H9 (cell line): ENCODE measurements at regions not wholly inside any gene's neighbourhood (a gene's known extent, or its start where the extent isn't known, plus 50 kb on each side); places are given as distances from the start of the nearest gene placed in this dataset.

Experiments
- DNase-seq: peaks from one replicate; pipeline ENCODE4 v3.0.0-alpha.2; 2017
- H2AFZ ChIP-seq: one replicate; pipeline ENCODE4 v1.6.1; 2013; ENCODE audit warnings: mild to moderate bottlenecking, low read length, control low read depth, moderate library complexity
- H2AK5ac ChIP-seq: 2 replicates; pipeline ENCODE4 v1.6.1; 2013; ENCODE audit warnings: low read length, control low read depth, mixed read lengths; ENCODE audit not compliant: insufficient read length
- H2BK120ac ChIP-seq: one replicate; pipeline ENCODE4 v1.6.1; 2013; ENCODE audit warnings: low read depth, mild to moderate bottlenecking, low read length, control low read depth, inconsistent platforms; ENCODE audit not compliant: poor library complexity, severe bottlenecking
- H2BK12ac ChIP-seq: 2 replicates; pipeline ENCODE4 v1.6.1; 2013; ENCODE audit warnings: low read length, control low read depth, mixed read lengths, low read depth; ENCODE audit not compliant: insufficient read length
- H2BK15ac ChIP-seq: 2 replicates; pipeline ENCODE4 v1.6.1; 2013; ENCODE audit warnings: low read depth, low read length, control low read depth
- H2BK20ac ChIP-seq: one replicate; pipeline ENCODE4 v1.6.1; 2013; ENCODE audit warnings: low read depth, mild to moderate bottlenecking, low read length, control low read depth, inconsistent platforms; ENCODE audit not compliant: poor library complexity, severe bottlenecking
- H2BK5ac ChIP-seq: 2 replicates; pipeline ENCODE4 v1.6.1; 2013; ENCODE audit warnings: low read length, control low read depth, mixed read lengths; ENCODE audit not compliant: insufficient read length
- H3K14ac ChIP-seq: 2 replicates; pipeline ENCODE4 v1.6.1; 2013; ENCODE audit warnings: low read length, control low read depth; ENCODE audit not compliant: insufficient read depth
- H3K18ac ChIP-seq: 2 replicates; pipeline ENCODE4 v1.6.1; 2013; ENCODE audit warnings: low read depth, mild to moderate bottlenecking, mixed read lengths, low read length, control low read depth; ENCODE audit not compliant: insufficient read length
- H3K23ac ChIP-seq: 2 replicates; pipeline ENCODE4 v1.6.1; 2013; ENCODE audit warnings: low read length, control low read depth, mixed read lengths, low read depth; ENCODE audit not compliant: insufficient read length
- H3K23me2 ChIP-seq: 2 replicates; pipeline ENCODE4 v1.6.1; 2013; ENCODE audit warnings: low read depth, mild to moderate bottlenecking, mixed read lengths, low read length, control low read depth; ENCODE audit not compliant: insufficient read length, poor library complexity, severe bottlenecking
- H3K27ac ChIP-seq: 2 replicates; pipeline ENCODE4 v1.5.1; 2013; ENCODE audit warnings: low read length, control low read depth, mixed read lengths, low read depth; ENCODE audit not compliant: insufficient read length
- H3K27me3 ChIP-seq: 2 replicates; pipeline ENCODE4 v1.6.1; 2013; ENCODE audit warnings: low read length, control low read depth, inconsistent platforms; ENCODE audit not compliant: insufficient read depth
- H3K4ac ChIP-seq: 2 replicates; pipeline ENCODE4 v1.6.1; 2013; ENCODE audit warnings: low read depth, mild to moderate bottlenecking, control low read depth, inconsistent platforms, low read length, moderate library complexity
- H3K4me1 ChIP-seq: 2 replicates; pipeline ENCODE4 v1.6.1; 2013; ENCODE audit warnings: low read length, control low read depth, inconsistent platforms; ENCODE audit not compliant: insufficient read depth
- H3K4me2 ChIP-seq: 2 replicates; pipeline ENCODE4 v1.6.1; 2013; ENCODE audit warnings: low read length, control low read depth, mixed read lengths; ENCODE audit not compliant: insufficient read length, insufficient read depth
- H3K56ac ChIP-seq: 2 replicates; pipeline ENCODE4 v1.6.1; 2013; ENCODE audit warnings: low read depth, mild to moderate bottlenecking, mixed read lengths, low read length, control low read depth; ENCODE audit not compliant: insufficient read length
- H3K79me1 ChIP-seq: 2 replicates; pipeline ENCODE4 v1.6.1; 2013; ENCODE audit warnings: low read depth, mild to moderate bottlenecking, moderate library complexity, low read length, control low read depth, inconsistent platforms; ENCODE audit not compliant: insufficient read depth, poor library complexity, severe bottlenecking
- H3K79me2 ChIP-seq: 2 replicates; pipeline ENCODE4 v1.6.1; 2013; ENCODE audit warnings: low read length, control low read depth, inconsistent platforms; ENCODE audit not compliant: insufficient read depth
- H3K9ac ChIP-seq: 2 replicates; pipeline ENCODE4 v1.6.1; 2013; ENCODE audit warnings: low read length, control low read depth, mixed read lengths; ENCODE audit not compliant: insufficient read length; ENCODE audit errors: extremely low read depth
- H3K9me3 ChIP-seq: one replicate; pipeline ENCODE4 v1.6.1; 2013; ENCODE audit warnings: low read depth, low read length, inconsistent platforms; ENCODE audit not compliant: control insufficient read depth
- H3T11ph ChIP-seq: one replicate; pipeline ENCODE4 v1.6.1; 2013; ENCODE audit warnings: mild to moderate bottlenecking, low read length, control low read depth, inconsistent platforms
- H4K20me1 ChIP-seq: one replicate; pipeline ENCODE4 v1.6.1; 2013; ENCODE audit not compliant: control insufficient read depth, insufficient read length, insufficient read depth
- H4K5ac ChIP-seq: 2 replicates; pipeline ENCODE4 v1.6.1; 2013; ENCODE audit warnings: low read depth, mild to moderate bottlenecking, mixed read lengths, low read length, control low read depth; ENCODE audit not compliant: insufficient read length
- H4K8ac ChIP-seq: replicated peaks from 2 replicates; pipeline ENCODE4 v1.6.1; 2013; ENCODE audit warnings: low read length, control low read depth, mixed read lengths, low read depth; ENCODE audit not compliant: insufficient read length
- H4K91ac ChIP-seq: 2 replicates; pipeline ENCODE4 v1.6.1; 2013; ENCODE audit warnings: low read depth, mild to moderate bottlenecking, moderate library complexity, mixed read lengths, low read length, control low read depth; ENCODE audit not compliant: insufficient read length
- H3K27ac Mint-ChIP-seq, 3 experiments: 2 replicates in 2 of 3; 3 replicates in 1 of 3; pipeline ENCODE4 v1.8.0; 2020 to 2021; ENCODE audit warnings: mixed read lengths in 3 of 3, mild to moderate bottlenecking in 1 of 3, moderate library complexity in 1 of 3
- H3K27me3 Mint-ChIP-seq: 2 replicates; pipeline ENCODE4 v1.8.0; 2021; ENCODE audit warnings: low read depth, mild to moderate bottlenecking, moderate library complexity, mixed read lengths
- H3K36me3 Mint-ChIP-seq, 3 experiments: 2 replicates in 2 of 3; 3 replicates in 1 of 3; pipeline ENCODE4 v1.8.0; 2020 to 2021; ENCODE audit warnings: low read depth in 3 of 3, mixed read lengths in 3 of 3; ENCODE audit not compliant: insufficient read depth in 1 of 3
- H3K4me1 Mint-ChIP-seq, 2 experiments: 2 replicates each; pipeline ENCODE4 v1.8.0; 2020; ENCODE audit warnings: mixed read lengths in 2 of 2
- H3K4me3 Mint-ChIP-seq, 2 experiments: 2 replicates in 1 of 2; 3 replicates in 1 of 2; pipeline ENCODE4 v1.8.0; 2020 to 2021; ENCODE audit warnings: mild to moderate bottlenecking in 2 of 2, mixed read lengths in 2 of 2, moderate library complexity in 1 of 2
- H3K9me3 Mint-ChIP-seq, 2 experiments: 2 replicates in 1 of 2; 3 replicates in 1 of 2; pipeline ENCODE4 v1.8.0; 2020; ENCODE audit warnings: mild to moderate bottlenecking in 2 of 2, mixed read lengths in 2 of 2, moderate library complexity in 1 of 2
- TF ChIP-seq, protein P1 (sequence below): fragments of 200-600 bp; sonication (generic); conservative IDR thresholded peaks from 3 replicates; pipeline ENCODE4 v1.8.0; 2021; ENCODE audit warnings: antibody characterized with exemption, mild to moderate bottlenecking

DNA sequence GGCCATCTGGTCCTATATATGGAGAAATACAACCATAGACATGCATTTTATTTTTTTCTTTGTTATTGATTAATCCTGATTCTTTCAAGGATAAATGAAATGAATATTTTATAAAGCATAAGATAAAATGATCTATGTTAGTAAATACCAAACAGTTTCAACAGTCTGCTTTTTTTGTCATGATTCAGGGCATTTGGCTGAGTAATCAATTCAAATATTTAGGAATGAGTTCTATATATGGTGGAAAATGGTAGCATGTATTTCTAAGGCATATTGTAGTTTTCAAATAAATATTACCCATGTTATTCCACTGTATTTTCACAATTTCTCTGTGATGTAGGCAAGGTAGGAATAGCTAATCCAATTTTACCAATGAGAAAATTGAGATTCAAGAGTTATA, 287.5 kb upstream of the FKBP1C start:
- H2BK15ac ChIP-seq = no peak overlapping the region
- H3K23ac ChIP-seq = no peak overlapping the region
- H2BK120ac ChIP-seq = no peak overlapping the region
- no peaks in the 10 kb centered on the region for H3K4me1 ChIP-seq
- Mint-ChIP-seq H3K27ac (no peak overlapping the region), H3K27me3 (no peaks in the 10 kb centered on the region), H3K4me1 (no peaks in the 10 kb centered on the region), H3K9me3 (no peaks in the 10 kb centered on the region), H3K4me3 (no peak overlapping the region), H3K36me3 (no peaks in the 10 kb centered on the region)
- no peak overlapping the region for H2AK5ac ChIP-seq
- H3T11ph ChIP-seq = no peak overlapping the region
- TF ChIP-seq, protein P1, sequence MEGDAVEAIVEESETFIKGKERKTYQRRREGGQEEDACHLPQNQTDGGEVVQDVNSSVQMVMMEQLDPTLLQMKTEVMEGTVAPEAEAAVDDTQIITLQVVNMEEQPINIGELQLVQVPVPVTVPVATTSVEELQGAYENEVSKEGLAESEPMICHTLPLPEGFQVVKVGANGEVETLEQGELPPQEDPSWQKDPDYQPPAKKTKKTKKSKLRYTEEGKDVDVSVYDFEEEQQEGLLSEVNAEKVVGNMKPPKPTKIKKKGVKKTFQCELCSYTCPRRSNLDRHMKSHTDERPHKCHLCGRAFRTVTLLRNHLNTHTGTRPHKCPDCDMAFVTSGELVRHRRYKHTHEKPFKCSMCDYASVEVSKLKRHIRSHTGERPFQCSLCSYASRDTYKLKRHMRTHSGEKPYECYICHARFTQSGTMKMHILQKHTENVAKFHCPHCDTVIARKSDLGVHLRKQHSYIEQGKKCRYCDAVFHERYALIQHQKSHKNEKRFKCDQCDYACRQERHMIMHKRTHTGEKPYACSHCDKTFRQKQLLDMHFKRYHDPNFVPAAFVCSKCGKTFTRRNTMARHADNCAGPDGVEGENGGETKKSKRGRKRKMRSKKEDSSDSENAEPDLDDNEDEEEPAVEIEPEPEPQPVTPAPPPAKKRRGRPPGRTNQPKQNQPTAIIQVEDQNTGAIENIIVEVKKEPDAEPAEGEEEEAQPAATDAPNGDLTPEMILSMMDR = no peak
- H2BK5ac ChIP-seq = no peak overlapping the region
- H4K8ac ChIP-seq = no peak overlapping the region
- no peak overlapping the region for H4K5ac ChIP-seq
- H2BK20ac ChIP-seq = no peak overlapping the region
- H3K79me1 ChIP-seq = no peaks in the 10 kb centered on the region
- no peak overlapping the region for H3K4ac ChIP-seq
- no peak overlapping the region for H2AFZ ChIP-seq
- H3K9ac ChIP-seq = no peak overlapping the region
- no peaks in the 10 kb centered on the region for H3K79me2 ChIP-seq
- no peak overlapping the region for H4K91ac ChIP-seq
- H4K20me1 ChIP-seq = no peaks in the 10 kb centered on the region
- no peak overlapping the region for H3K4me2 ChIP-seq
- H3K23me2 ChIP-seq = no peaks in the 10 kb centered on the region
- H3K18ac ChIP-seq = no peak overlapping the region
- no peak overlapping the region for H3K56ac ChIP-seq
- H3K27me3 ChIP-seq = no peaks in the 10 kb centered on the region
- H3K9me3 ChIP-seq = no peaks in the 10 kb centered on the region
- H3K14ac ChIP-seq = no peak overlapping the region
- DNase-seq = no peak
- H2BK12ac ChIP-seq = no peak overlapping the region
- no peak overlapping the region for H3K27ac ChIP-seq
